Cardiac muscle cell (in vitro differentiated cells and primary cell): ENCODE measurements at regions not wholly inside any gene's neighbourhood (a gene's known extent, or its start where the extent isn't known, plus 50 kb on each side); places are given as distances from the start of the nearest gene placed in this dataset.

ENCODE experiments used
- DNase-seq, 2 donors: peaks; one replicate each; pipeline versions ENCODE4 v3.0.0 to v3.0.0-alpha.2; 2010 to 2017; ENCODE audit warnings: low read depth in 1 of 2, low spot score in 1 of 2
- H3K27ac ChIP-seq: fragments of 200-600 bp; sonication (generic); 2 replicates; pipeline ENCODE4 v1.5.1; 2016
- H3K27me3 ChIP-seq: fragments of 200-600 bp; sonication (generic); 2 replicates; pipeline ENCODE4 v1.6.0; 2016; ENCODE audit warnings: control low read depth
- H3K36me3 ChIP-seq: fragments of 200-600 bp; sonication (generic); 2 replicates; pipeline ENCODE4 v1.5.1; 2016; ENCODE audit warnings: control low read depth
- H3K4me1 ChIP-seq: fragments of 200-600 bp; sonication (generic); 2 replicates; pipeline ENCODE4 v1.8.1; 2017; ENCODE audit warnings: low read depth, mild to moderate bottlenecking, mixed run types
- H3K4me3 ChIP-seq: fragments of 200-600 bp; sonication (generic); 2 replicates; pipeline ENCODE4 v1.5.1; 2016; ENCODE audit warnings: mild to moderate bottlenecking
- H3K9me3 ChIP-seq: fragments of 200-600 bp; sonication (generic); 2 replicates; pipeline ENCODE4 v1.5.1; 2017; ENCODE audit warnings: low read depth, mild to moderate bottlenecking, control low read depth
- TF ChIP-seq, protein P1 (sequence below): IDR thresholded peaks from 2 replicates; pipeline ENCODE4 v1.5.1; 2012; ENCODE audit warnings: low read depth, mild to moderate bottlenecking, low read length

DNA sequence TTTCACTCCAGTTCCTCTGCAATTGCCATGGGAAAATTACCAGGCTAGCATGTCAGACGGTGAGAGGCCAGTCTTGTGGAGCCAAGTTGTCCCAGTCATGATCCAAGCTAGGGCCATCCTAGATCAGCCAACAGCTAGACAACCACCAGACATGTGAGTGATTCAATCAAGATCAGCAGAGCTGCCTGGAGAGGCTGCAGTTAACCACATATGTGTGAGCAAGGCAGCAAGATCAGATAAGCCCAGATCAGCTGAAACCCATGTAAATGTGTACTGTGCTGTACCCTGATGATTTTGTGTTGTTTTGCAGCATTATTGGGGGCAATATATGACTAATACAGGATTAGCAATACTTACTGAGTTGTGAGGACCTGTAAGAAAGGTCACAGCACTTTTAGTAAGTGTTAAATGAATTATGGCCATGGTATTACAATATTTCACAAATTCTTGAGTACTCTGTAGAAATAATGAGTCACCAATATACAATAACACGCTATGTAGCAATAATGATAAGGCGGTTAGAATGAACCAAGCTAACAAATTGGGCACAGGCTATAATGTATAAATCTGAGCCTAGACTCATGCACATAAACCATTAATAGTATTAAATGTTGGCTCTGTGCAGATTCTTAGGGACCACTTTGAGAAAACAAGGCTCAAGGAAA, 91.4 kb downstream of the SUDS3 start:
- no peaks in the 10 kb centered on the region for H3K9me3 ChIP-seq
- no peaks in the 10 kb centered on the region for H3K36me3 ChIP-seq
- DNase-seq: no peak

DNA sequence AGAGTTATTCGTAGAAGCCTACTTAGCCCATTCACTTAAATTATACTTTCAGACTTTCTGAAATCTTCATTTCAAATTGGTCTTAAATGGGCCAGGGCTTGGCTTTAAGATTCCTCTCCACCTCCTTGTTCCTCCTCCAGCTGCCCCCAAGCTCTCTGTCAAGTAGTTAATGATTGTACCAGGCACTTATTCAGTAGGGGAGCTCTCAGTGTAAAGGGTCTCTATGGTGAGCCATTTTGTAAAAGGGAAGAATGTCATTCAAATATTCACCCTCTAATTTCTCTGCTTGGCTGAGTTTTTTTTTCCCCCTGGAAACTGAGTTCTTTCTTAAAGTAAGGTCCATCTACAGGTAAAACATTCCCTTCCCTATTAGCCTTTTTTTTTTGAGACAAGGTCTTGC, 96.6 kb downstream of the SUDS3 start:
- H3K27me3 ChIP-seq: no peaks in the 10 kb centered on the region
- no peaks in the 10 kb centered on the region for H3K36me3 ChIP-seq
- no peaks in the 10 kb centered on the region for H3K9me3 ChIP-seq
- no peak overlapping the region for H3K27ac ChIP-seq
- TF ChIP-seq, protein P1, sequence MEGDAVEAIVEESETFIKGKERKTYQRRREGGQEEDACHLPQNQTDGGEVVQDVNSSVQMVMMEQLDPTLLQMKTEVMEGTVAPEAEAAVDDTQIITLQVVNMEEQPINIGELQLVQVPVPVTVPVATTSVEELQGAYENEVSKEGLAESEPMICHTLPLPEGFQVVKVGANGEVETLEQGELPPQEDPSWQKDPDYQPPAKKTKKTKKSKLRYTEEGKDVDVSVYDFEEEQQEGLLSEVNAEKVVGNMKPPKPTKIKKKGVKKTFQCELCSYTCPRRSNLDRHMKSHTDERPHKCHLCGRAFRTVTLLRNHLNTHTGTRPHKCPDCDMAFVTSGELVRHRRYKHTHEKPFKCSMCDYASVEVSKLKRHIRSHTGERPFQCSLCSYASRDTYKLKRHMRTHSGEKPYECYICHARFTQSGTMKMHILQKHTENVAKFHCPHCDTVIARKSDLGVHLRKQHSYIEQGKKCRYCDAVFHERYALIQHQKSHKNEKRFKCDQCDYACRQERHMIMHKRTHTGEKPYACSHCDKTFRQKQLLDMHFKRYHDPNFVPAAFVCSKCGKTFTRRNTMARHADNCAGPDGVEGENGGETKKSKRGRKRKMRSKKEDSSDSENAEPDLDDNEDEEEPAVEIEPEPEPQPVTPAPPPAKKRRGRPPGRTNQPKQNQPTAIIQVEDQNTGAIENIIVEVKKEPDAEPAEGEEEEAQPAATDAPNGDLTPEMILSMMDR: no peak
- DNase-seq: no peak
- H3K4me1 ChIP-seq: no peaks in the 10 kb centered on the region
- no peak overlapping the region for H3K4me3 ChIP-seq

More for the DNA sequence above, 91.4 kb downstream of the SUDS3 start:
- no peaks in the 10 kb centered on the region for H3K4me1 ChIP-seq
- TF ChIP-seq, protein P1: no peak
- H3K4me3 ChIP-seq: no peak overlapping the region
- H3K27ac ChIP-seq: no peak overlapping the region
- H3K27me3 ChIP-seq: no peaks in the 10 kb centered on the region

DNA sequence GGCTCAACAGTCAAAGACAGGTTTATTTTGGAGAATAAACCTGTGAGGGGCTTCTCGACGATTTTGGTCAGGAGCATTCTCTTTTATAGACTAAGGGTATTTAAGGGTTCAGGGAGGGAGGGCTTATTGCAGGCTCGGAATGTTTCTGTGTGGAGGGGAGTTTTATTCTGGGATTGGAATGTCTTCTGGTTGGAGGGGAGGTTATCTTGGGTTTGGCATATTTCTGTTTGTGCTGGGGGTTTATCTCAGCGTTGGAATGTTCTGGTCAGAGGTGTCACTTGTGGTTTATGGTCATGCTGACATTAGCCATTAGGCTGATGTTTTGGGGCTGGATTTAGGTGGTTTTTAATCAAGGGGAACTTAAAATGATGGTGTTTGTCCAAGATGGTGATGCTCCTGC, 103.9 kb downstream of the SUDS3 start:
- Histone ChIP-seq H3K27me3 (no peaks in the 10 kb centered on the region), H3K4me1 (no peaks in the 10 kb centered on the region), H3K4me3 (no peak overlapping the region), H3K9me3 (no peaks in the 10 kb centered on the region), H3K36me3 (no peaks in the 10 kb centered on the region), H3K27ac (no peak overlapping the region)
- TF ChIP-seq, protein P1: no peak
- no peak for DNase-seq

DNA sequence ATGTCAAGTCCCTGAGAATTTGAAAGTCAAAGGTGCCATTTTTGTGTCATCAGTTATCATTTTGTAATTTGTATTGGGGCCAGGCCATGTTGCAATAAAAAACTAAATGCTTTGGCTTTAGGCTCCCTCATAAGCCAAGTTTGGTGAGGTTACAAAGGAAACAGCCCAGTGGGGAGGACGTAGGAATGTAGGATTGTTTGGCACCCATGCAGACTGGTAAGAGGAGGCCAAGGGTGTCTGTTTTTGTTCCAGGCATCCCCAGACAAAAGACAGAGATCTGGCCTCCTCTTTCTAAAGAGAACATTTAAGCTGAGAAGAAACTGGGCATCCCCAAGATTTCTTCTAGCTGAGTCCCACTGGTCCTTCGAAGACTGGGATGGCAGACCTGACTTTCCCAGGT, 111.7 kb downstream of the SUDS3 start:
- H3K9me3 ChIP-seq: no peaks in the 10 kb centered on the region

DNA sequence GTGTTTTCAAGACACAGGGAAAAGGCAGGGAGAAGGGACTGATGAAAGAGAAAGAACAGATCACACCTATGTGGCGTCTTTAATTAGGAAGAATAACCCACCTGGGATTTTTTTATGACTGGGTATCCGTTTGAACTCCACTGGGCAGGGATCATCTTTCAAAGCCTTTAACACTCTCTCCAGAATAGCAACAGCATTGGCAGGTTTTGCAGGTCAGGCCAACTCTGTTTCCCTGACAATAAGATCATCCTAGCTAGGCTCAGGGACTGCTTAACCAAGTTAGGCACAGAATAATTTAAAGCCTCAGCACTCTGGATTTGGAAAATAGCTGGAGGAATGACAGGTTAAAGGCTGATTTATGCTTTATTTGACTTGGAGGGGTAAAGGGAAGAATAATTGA, 117.6 kb downstream of the SUDS3 start:
- Histone ChIP-seq H3K36me3 (no peaks in the 10 kb centered on the region), H3K27me3 (no peaks in the 10 kb centered on the region), H3K4me1 (no peaks in the 10 kb centered on the region), H3K27ac (no peak overlapping the region), H3K4me3 (no peak overlapping the region), H3K9me3 (no peaks in the 10 kb centered on the region)
- no peak for DNase-seq
- TF ChIP-seq, protein P1: no peak

More for the DNA sequence above, 111.7 kb downstream of the SUDS3 start:
- H3K36me3 ChIP-seq: no peaks in the 10 kb centered on the region
- H3K4me1 ChIP-seq: no peaks in the 10 kb centered on the region
- H3K4me3 ChIP-seq: no peak overlapping the region
- H3K27ac ChIP-seq: no peak overlapping the region
- no peak for DNase-seq
- TF ChIP-seq, protein P1: no peak
- H3K27me3 ChIP-seq: no peaks in the 10 kb centered on the region
